Lung (tissue), 12 donors: ENCODE measurements at regions not wholly inside any gene's neighbourhood (a gene's known extent, or its start where the extent isn't known, plus 50 kb on each side); places are given as distances from the start of the nearest gene placed in this dataset. TPM values are rescaled to one million over a fixed set of nuclear protein-coding genes. Genes with fewer than 3 reads are reported as not detected.

ENCODE experiments used
- ATAC-seq: fragments of 200-7000 bp; cut with Tn5 transposase; one replicate; pipeline ENCODE4 v1.9.1; 2020; ENCODE audit warnings: moderate number of reproducible peaks; ENCODE audit not compliant: insufficient read depth, low FRiP score
- DNase-seq, 3 donors: peaks; one replicate each; pipeline ENCODE4 v3.0.0-alpha.2; 2013 to 2017
- H3K27ac ChIP-seq, 2 donors: one replicate each; pipeline ENCODE4 v1.5.1; 2013; ENCODE audit warnings: mild to moderate bottlenecking in 2 of 2, moderate library complexity in 2 of 2, control low read depth in 1 of 2, inconsistent platforms in 1 of 2, low read depth in 1 of 2, low read length in 1 of 2
- H3K27me3 ChIP-seq, 3 donors: one replicate each; pipeline ENCODE4 v1.5.1; 2013; ENCODE audit warnings: low read length in 2 of 3; ENCODE audit not compliant: control insufficient read depth in 3 of 3, insufficient read depth in 3 of 3
- H3K36me3 ChIP-seq, 4 donors: one replicate each; pipeline ENCODE4 v1.5.1; 2013; ENCODE audit warnings: low read length in 4 of 4, mild to moderate bottlenecking in 1 of 4, moderate library complexity in 1 of 4; ENCODE audit not compliant: control insufficient read depth in 4 of 4, insufficient read depth in 4 of 4
- H3K4me1 ChIP-seq, 5 donors: one replicate each; pipeline ENCODE4 v1.5.1; 2013; ENCODE audit warnings: low read length in 5 of 5, mild to moderate bottlenecking in 2 of 5, moderate library complexity in 1 of 5; ENCODE audit not compliant: control insufficient read depth in 5 of 5, insufficient read depth in 5 of 5
- H3K4me3 ChIP-seq: one replicate; pipeline ENCODE4 v1.5.1; 2013; ENCODE audit warnings: mild to moderate bottlenecking, control low read depth, moderate library complexity
- H3K9ac ChIP-seq, 2 donors: one replicate each; pipeline ENCODE4 v1.5.1; 2013; ENCODE audit warnings: low read length in 2 of 2, control low read depth in 1 of 2; ENCODE audit not compliant: insufficient read depth in 1 of 2
- H3K9me3 ChIP-seq, 4 donors: one replicate each; pipeline ENCODE4 v1.5.1; 2013; ENCODE audit warnings: low read length in 3 of 4, mild to moderate bottlenecking in 1 of 4, moderate library complexity in 1 of 4; ENCODE audit not compliant: control insufficient read depth in 4 of 4, insufficient read depth in 3 of 4
- CTCF ChIP-seq: IDR thresholded peaks from 2 replicates; pipeline ENCODE4 v1.5.1; 2012; ENCODE audit warnings: mild to moderate bottlenecking; ENCODE audit errors: control extremely low read depth, extremely low read depth
- WGBS, 2 donors: extraction: QIAGEN DNeasy Blood & Tissue Kit; methylation state at CpG; one replicate each; pipeline ENCODE4 v1.1.7; 2013; 5-methylcytosine and 5-hydroxymethylcytosine counted together
- small RNA-seq: library from RNA; depleted of rRNA; stranded (forward); fragments of <200 nt; gene quantifications from one replicate; pipeline ENCODE3, GENCODE V24; 2014; ENCODE audit warnings: low replicate concordance
- donor health status: control.
- donor health status: control.
- donor health status: Bipolar disorder and iron deficiency.
- donor health status: healthy.
- donor health status: DM: yes; HTN: yes; CAD: no.

GRCh38 chr1:192104852-192105251 lies 53.4 kb upstream of the RGS18 start:
- Histone ChIP-seq H3K27me3 (peaks cover 0 to 8% (median 0%) of the 10 kb centered on the region in 3 donors), H3K9me3 (no peaks in the 10 kb centered on the region), H3K4me3 (no peak overlapping the region), H3K4me1 (peaks cover 0 to 5% (median 0%) of the 10 kb centered on the region in 5 donors), H3K36me3 (no peaks in the 10 kb centered on the region), H3K27ac (no peak overlapping the region), H3K9ac (no peak overlapping the region)
- DNase-seq (peak in 2 of 3 donors; percentile 13 to 14), ATAC-seq (no peak)
- no peak for TF ChIP-seq CTCF
- 58 to 71% methylated on average over 1 of the region's 1 CpG for WGBS, 2 donors

GRCh38 chr1:192108161-192108560 lies 50.1 kb upstream of the RGS18 start:
- no peak for TF ChIP-seq CTCF
- no peak overlapping the region for H3K27ac ChIP-seq
- 93 to 94% methylated on average over 2 of the region's 2 CpGs for WGBS, 2 donors
- H3K9me3 ChIP-seq: no peaks in the 10 kb centered on the region
- no peak overlapping the region for H3K4me3 ChIP-seq
- H3K36me3 ChIP-seq: no peaks in the 10 kb centered on the region
- peaks cover 0 to 6% (median 0%) of the 10 kb centered on the region in 3 donors for H3K27me3 ChIP-seq
- no peak for DNase-seq
- H3K9ac ChIP-seq: no peak overlapping the region
- no peak for ATAC-seq
- H3K4me1 ChIP-seq: peaks cover 0 to 5% (median 0%) of the 10 kb centered on the region in 5 donors

Small RNA genes in the stretch of these regions (small RNA-seq; reads per million reads assigned to genes)
- not detected for gene AL139135.1
- not detected for gene AL713866.2
